Fibroblast of lung (primary cell): ENCODE measurements at regions not wholly inside any gene's neighbourhood (a gene's known extent, or its start where the extent isn't known, plus 50 kb on each side); places are given as distances from the start of the nearest gene placed in this dataset.

ENCODE experiments used
- DNase-seq, 2 donors: peaks; one replicate each; pipeline versions ENCODE4 v3.0.0 to v3.0.0-alpha.2; 2010; ENCODE audit warnings: low read depth in 2 of 2
- H2AFZ ChIP-seq: 2 replicates; pipeline ENCODE4 v1.5.1; 2012; ENCODE audit warnings: low read length, control low read depth, inconsistent platforms
- H3K27ac ChIP-seq: 2 replicates; pipeline ENCODE4 v1.5.1; 2011; ENCODE audit warnings: low read length, control low read depth; ENCODE audit not compliant: insufficient read depth
- H3K27me3 ChIP-seq: 2 replicates; pipeline ENCODE4 v1.5.1; 2011; ENCODE audit warnings: mild to moderate bottlenecking, low read length; ENCODE audit not compliant: control insufficient read depth, insufficient read depth
- H3K36me3 ChIP-seq: 2 replicates; pipeline ENCODE4 v1.5.1; 2011; ENCODE audit warnings: low read length; ENCODE audit not compliant: control insufficient read depth, insufficient read depth
- H3K4me1 ChIP-seq: 2 replicates; pipeline ENCODE4 v1.5.1; 2011; ENCODE audit warnings: low read length; ENCODE audit not compliant: control insufficient read depth, insufficient read depth; ENCODE audit errors: extremely low read depth
- H3K4me2 ChIP-seq: 2 replicates; pipeline ENCODE4 v1.5.1; 2011; ENCODE audit warnings: low read length, control low read depth; ENCODE audit not compliant: insufficient read depth; ENCODE audit errors: extremely low read depth
- H3K4me3 ChIP-seq, 4 experiments: fragments of 200-600 bp in 1 of 4; sonication (generic) in 1 of 4; replicated peaks in 1 of 4; 2 replicates each; pipeline ENCODE4 v1.5.1; 2011 to 2016; ENCODE audit warnings: low read length in 4 of 4, low read depth in 3 of 4, mild to moderate bottlenecking in 3 of 4, control low read depth in 2 of 4, inconsistent platforms in 1 of 4, mixed read lengths in 1 of 4; ENCODE audit not compliant: insufficient read depth in 1 of 4; ENCODE audit errors: control extremely low read depth in 1 of 4
- H3K79me2 ChIP-seq: 2 replicates; pipeline ENCODE4 v1.5.1; 2012; ENCODE audit warnings: mild to moderate bottlenecking, low read length, inconsistent platforms; ENCODE audit not compliant: control insufficient read depth, insufficient read depth
- H3K9ac ChIP-seq: 2 replicates; pipeline ENCODE4 v1.5.1; 2011; ENCODE audit warnings: mild to moderate bottlenecking, low read length, control low read depth; ENCODE audit not compliant: insufficient read depth
- H3K9me3 ChIP-seq: 2 replicates; pipeline ENCODE4 v1.5.1; 2012; ENCODE audit warnings: low read depth, low read length; ENCODE audit not compliant: control insufficient read depth, insufficient read depth
- H4K20me1 ChIP-seq: 2 replicates; pipeline ENCODE4 v1.5.1; 2011; ENCODE audit warnings: low read length; ENCODE audit not compliant: control insufficient read depth, insufficient read depth; ENCODE audit errors: extremely low read depth
- EZH2 ChIP-seq: IDR thresholded peaks from 2 replicates; pipeline ENCODE4 v1.5.1; 2012; ENCODE audit warnings: low read length, control low read depth, mild to moderate bottlenecking; ENCODE audit errors: missing control alignments
- TF ChIP-seq, protein P1 (sequence below), 2 donors: IDR thresholded peaks in 1 of 2; conservative IDR thresholded peaks in 1 of 2; 1 replicate in 1 of 2; 2 replicates in 1 of 2; pipeline ENCODE4 v1.5.1; 2011 to 2012; ENCODE audit warnings: low read length in 2 of 2, control low read depth in 1 of 2, inconsistent platforms in 1 of 2, low read depth in 1 of 2, mild to moderate bottlenecking in 1 of 2

DNA sequence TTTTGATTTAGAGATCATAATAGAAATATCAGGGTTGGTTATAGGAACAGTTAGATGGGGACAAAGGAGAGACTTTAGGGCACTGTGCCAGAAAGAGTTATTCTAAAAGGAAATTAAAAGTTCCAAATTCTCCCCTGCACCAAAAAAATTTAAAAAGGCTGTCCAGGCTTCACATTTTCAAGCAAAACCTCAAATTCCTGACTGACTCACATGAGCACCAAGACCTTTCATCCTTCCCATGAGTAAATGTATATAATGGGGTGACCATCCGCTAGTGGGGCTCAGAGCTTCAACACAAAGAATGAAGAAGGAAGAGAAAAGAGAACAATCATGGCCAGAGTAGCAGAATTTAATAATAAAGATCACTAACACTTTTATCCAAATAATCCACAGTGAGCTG is 131.6 kb upstream of the MROH9 start:
- Histone ChIP-seq H3K9ac (no peak overlapping the region), H3K79me2 (no peaks in the 10 kb centered on the region), H3K27me3 (no peaks in the 10 kb centered on the region), H2AFZ (no peak overlapping the region), H3K4me3 (no peak overlapping the region), H4K20me1 (no peaks in the 10 kb centered on the region), H3K27ac (no peak overlapping the region), H3K4me1 (peaks cover 10% of the 10 kb centered on the region), H3K36me3 (no peaks in the 10 kb centered on the region), H3K9me3 (no peaks in the 10 kb centered on the region), H3K4me2 (no peak overlapping the region)
- TF ChIP-seq, protein P1, sequence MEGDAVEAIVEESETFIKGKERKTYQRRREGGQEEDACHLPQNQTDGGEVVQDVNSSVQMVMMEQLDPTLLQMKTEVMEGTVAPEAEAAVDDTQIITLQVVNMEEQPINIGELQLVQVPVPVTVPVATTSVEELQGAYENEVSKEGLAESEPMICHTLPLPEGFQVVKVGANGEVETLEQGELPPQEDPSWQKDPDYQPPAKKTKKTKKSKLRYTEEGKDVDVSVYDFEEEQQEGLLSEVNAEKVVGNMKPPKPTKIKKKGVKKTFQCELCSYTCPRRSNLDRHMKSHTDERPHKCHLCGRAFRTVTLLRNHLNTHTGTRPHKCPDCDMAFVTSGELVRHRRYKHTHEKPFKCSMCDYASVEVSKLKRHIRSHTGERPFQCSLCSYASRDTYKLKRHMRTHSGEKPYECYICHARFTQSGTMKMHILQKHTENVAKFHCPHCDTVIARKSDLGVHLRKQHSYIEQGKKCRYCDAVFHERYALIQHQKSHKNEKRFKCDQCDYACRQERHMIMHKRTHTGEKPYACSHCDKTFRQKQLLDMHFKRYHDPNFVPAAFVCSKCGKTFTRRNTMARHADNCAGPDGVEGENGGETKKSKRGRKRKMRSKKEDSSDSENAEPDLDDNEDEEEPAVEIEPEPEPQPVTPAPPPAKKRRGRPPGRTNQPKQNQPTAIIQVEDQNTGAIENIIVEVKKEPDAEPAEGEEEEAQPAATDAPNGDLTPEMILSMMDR (conservative IDR thresholded peaks at IDR 0.05 in 1 of 2, IDR thresholded peaks at IDR 0.05 in 1 of 2; ENCODE audit: low read depth in 1 of 2, low read length in 2 of 2): no peak
- TF ChIP-seq EZH2: no peak
- DNase-seq: peak in 1 of 2 donors; percentile 11

DNA sequence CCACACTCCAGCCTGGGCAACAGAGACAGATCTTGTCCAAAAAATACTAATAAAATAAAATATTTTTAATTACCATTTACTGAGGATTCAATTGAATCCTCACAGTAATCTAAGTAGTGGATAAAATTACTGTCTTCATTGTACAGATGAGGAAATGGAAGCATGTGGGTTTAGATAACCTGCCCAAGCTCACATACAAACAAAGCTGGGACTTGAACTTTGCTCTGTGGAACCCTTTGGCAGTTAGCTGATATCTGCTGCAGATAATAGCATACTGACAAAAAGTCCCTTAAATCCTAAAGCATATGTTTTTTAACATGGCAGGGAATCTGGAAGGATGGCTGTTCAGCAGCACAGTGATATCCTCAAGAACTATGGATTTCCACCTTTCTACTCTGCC is 130.9 kb upstream of the MROH9 start:
- no peaks in the 10 kb centered on the region for H3K36me3 ChIP-seq
- no peak for TF ChIP-seq EZH2
- TF ChIP-seq, protein P1 (conservative IDR thresholded peaks at IDR 0.05 in 1 of 2, IDR thresholded peaks at IDR 0.05 in 1 of 2; ENCODE audit: low read depth in 1 of 2, low read length in 2 of 2): no peak
- no peak overlapping the region for H3K27ac ChIP-seq
- H3K4me2 ChIP-seq: no peak overlapping the region
- peaks cover 10% of the 10 kb centered on the region for H3K4me1 ChIP-seq
- H2AFZ ChIP-seq: no peak overlapping the region
- no peaks in the 10 kb centered on the region for H3K9me3 ChIP-seq
- no peaks in the 10 kb centered on the region for H3K27me3 ChIP-seq
- no peak for DNase-seq
- H3K4me3 ChIP-seq: no peak overlapping the region
- no peak overlapping the region for H3K9ac ChIP-seq
- no peaks in the 10 kb centered on the region for H3K79me2 ChIP-seq
- H4K20me1 ChIP-seq: no peaks in the 10 kb centered on the region

DNA sequence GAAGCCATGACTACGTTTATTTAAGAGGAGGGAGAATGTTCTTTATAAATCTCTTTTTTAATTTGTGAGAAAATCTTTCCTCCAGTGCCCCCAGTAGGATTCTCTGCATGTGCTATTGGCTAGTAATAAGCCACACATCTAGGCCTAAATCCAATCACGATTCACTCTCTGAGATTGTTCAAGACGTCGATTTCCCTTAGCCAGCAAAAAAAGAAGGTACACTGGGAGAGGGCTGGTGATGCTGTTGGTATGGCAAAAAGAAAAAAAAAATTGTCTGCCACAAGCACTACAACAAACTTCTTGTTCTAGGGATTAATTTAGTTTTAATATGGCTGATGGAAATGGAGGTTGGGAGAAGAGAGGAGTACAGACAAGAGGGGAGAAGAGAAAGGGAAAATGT is 130.5 kb upstream of the MROH9 start:
- no peaks in the 10 kb centered on the region for H3K79me2 ChIP-seq
- no peak overlapping the region for H2AFZ ChIP-seq
- no peaks in the 10 kb centered on the region for H3K9me3 ChIP-seq
- H3K27ac ChIP-seq: no peak overlapping the region
- no peaks in the 10 kb centered on the region for H4K20me1 ChIP-seq
- DNase-seq: no peak
- H3K9ac ChIP-seq: no peak overlapping the region
- no peaks in the 10 kb centered on the region for H3K27me3 ChIP-seq
- peaks cover 10% of the 10 kb centered on the region for H3K4me1 ChIP-seq
- TF ChIP-seq EZH2: no peak
- TF ChIP-seq, protein P1 (conservative IDR thresholded peaks at IDR 0.05 in 1 of 2, IDR thresholded peaks at IDR 0.05 in 1 of 2; ENCODE audit: low read depth in 1 of 2, low read length in 2 of 2): no peak
- no peaks in the 10 kb centered on the region for H3K36me3 ChIP-seq
- no peak overlapping the region for H3K4me3 ChIP-seq
- no peak overlapping the region for H3K4me2 ChIP-seq
